ENCODE measurements at regions not wholly inside any gene's neighbourhood (a gene's known extent, or its start where the extent isn't known, plus 50 kb on each side); places are given as distances from the start of the nearest gene placed in this dataset.

- TF ChIP-seq CTCF (conservative IDR thresholded peaks at IDR 0.05) = no peak
- no peak for TF ChIP-seq ZFX (IDR thresholded peaks at IDR 0.05)
Observed at GRCh38 chr13:84940798-84941197, 858.4 kb downstream of the SLITRK6 start.
